Lower leg skin (tissue), 3 donors: ENCODE measurements at regions not wholly inside any gene's neighbourhood (a gene's known extent, or its start where the extent isn't known, plus 50 kb on each side); places are given as distances from the start of the nearest gene placed in this dataset.

Experiments
- CTCF ChIP-seq, 3 donors: fragments of 450-650 bp; IDR thresholded peaks; one replicate each; pipeline ENCODE4 v1.5.1; 2016; ENCODE audit warnings: antibody characterized with exemption in 3 of 3, mild to moderate bottlenecking in 3 of 3, moderate library complexity in 2 of 3
- POLR2A ChIP-seq, 2 donors: fragments of 450-650 bp; IDR thresholded peaks; one replicate each; pipeline ENCODE4 v1.6.1; 2016 to 2017; ENCODE audit warnings: antibody characterized with exemption in 2 of 2, mild to moderate bottlenecking in 1 of 2, moderate library complexity in 1 of 2

- TF ChIP-seq CTCF (IDR thresholded peaks at IDR 0.05) (no peak), POLR2A (IDR thresholded peaks at IDR 0.05) (no peak)
These were observed 85.5 kb upstream of the ABI1 start for GRCh38 chr10:26946102-26946811.
